GM23338 (cell line): ENCODE measurements at regions not wholly inside any gene's neighbourhood (a gene's known extent, or its start where the extent isn't known, plus 50 kb on each side); places are given as distances from the start of the nearest gene placed in this dataset.

Experiments used
- ATAC-seq: fragments of 200-7000 bp; cut with Tn5 transposase; 3 replicates; pipeline ENCODE4 v1.9.1; 2020
- DNase-seq: peaks from one replicate; pipeline ENCODE4 v3.0.0-alpha.2; 2015; ENCODE audit warnings: low spot score
- H2AFZ ChIP-seq: fragments of 200-600 bp; sonication (generic); 2 replicates; pipeline ENCODE4 v1.8.0; 2016; ENCODE audit warnings: antibody characterized with exemption, mild to moderate bottlenecking, moderate library complexity
- H3F3A ChIP-seq: fragments of 200-600 bp; sonication (generic); replicated peaks from 2 replicates; pipeline ENCODE4 v1.8.0; 2017; ENCODE audit warnings: antibody characterized with exemption, mixed run types, low read depth
- H3K27ac ChIP-seq: fragments of 200-600 bp; sonication (generic); 2 replicates; pipeline ENCODE4 v1.6.1; 2016; ENCODE audit warnings: low read depth
- H3K27me3 ChIP-seq: fragments of 200-600 bp; sonication (generic); 2 replicates; pipeline ENCODE4 v1.8.0; 2016; ENCODE audit warnings: mild to moderate bottlenecking, mixed run types, moderate library complexity; ENCODE audit not compliant: insufficient read depth
- H3K36me3 ChIP-seq: fragments of 200-600 bp; sonication (generic); 2 replicates; pipeline ENCODE4 v1.8.0; 2016; ENCODE audit warnings: mild to moderate bottlenecking; ENCODE audit not compliant: insufficient read depth
- H3K4me1 ChIP-seq: fragments of 200-600 bp; sonication (generic); 2 replicates; pipeline ENCODE4 v1.8.0; 2016; ENCODE audit warnings: mild to moderate bottlenecking, moderate library complexity; ENCODE audit not compliant: insufficient read depth
- H3K4me2 ChIP-seq: fragments of 200-600 bp; sonication (generic); 2 replicates; pipeline ENCODE4 v1.7.1; 2017; ENCODE audit warnings: mixed run types
- H3K4me3 ChIP-seq: fragments of 200-600 bp; sonication (generic); 2 replicates; pipeline ENCODE4 v1.6.1; 2016; ENCODE audit warnings: mixed run types
- H3K79me2 ChIP-seq: fragments of 200-600 bp; sonication (generic); replicated peaks from 2 replicates; pipeline ENCODE4 v1.8.0; 2017; ENCODE audit warnings: mild to moderate bottlenecking; ENCODE audit not compliant: insufficient read depth
- H3K9me2 ChIP-seq: fragments of 200-600 bp; sonication (generic); 2 replicates; pipeline ENCODE4 v1.8.0; 2017; ENCODE audit not compliant: insufficient read depth
- H4K20me1 ChIP-seq: fragments of 200-600 bp; sonication (generic); replicated peaks from 2 replicates; pipeline ENCODE4 v1.8.0; 2017; ENCODE audit warnings: mild to moderate bottlenecking; ENCODE audit not compliant: insufficient read depth
- H3K27ac Mint-ChIP-seq: 2 replicates; pipeline ENCODE4 v1.8.0; 2020; ENCODE audit warnings: inconsistent platforms, mild to moderate bottlenecking, moderate library complexity, mixed read lengths
- H3K27me3 Mint-ChIP-seq: 3 replicates; pipeline ENCODE4 v1.8.0; 2022; ENCODE audit warnings: low read depth, mild to moderate bottlenecking, moderate library complexity, mixed read lengths, inconsistent platforms; ENCODE audit not compliant: insufficient read depth, poor library complexity
- H3K36me3 Mint-ChIP-seq: 3 replicates; pipeline ENCODE4 v1.8.0; 2021; ENCODE audit warnings: low read depth, mild to moderate bottlenecking, inconsistent platforms, moderate library complexity, mixed read lengths
- H3K4me1 Mint-ChIP-seq: 3 replicates; pipeline ENCODE4 v1.8.0; 2020; ENCODE audit warnings: mild to moderate bottlenecking, inconsistent platforms, mixed read lengths
- H3K4me3 Mint-ChIP-seq: 3 replicates; pipeline ENCODE4 v1.8.0; 2021; ENCODE audit warnings: moderate library complexity, mild to moderate bottlenecking, inconsistent platforms, mixed read lengths
- H3K9me3 Mint-ChIP-seq: 3 replicates; pipeline ENCODE4 v1.8.0; 2020; ENCODE audit warnings: moderate library complexity, mild to moderate bottlenecking, inconsistent platforms, mixed read lengths
- CREB1 ChIP-seq: fragments of 250-450 bp; sonication (Bioruptor Pico); IDR thresholded peaks from 2 replicates; pipeline ENCODE4 v1.5.0; 2020; ENCODE audit warnings: low read depth, mild to moderate bottlenecking, moderate library complexity
- CTCF ChIP-seq, 2 experiments: fragments of 200-600 bp in 1 of 2; sonication (generic) in 1 of 2; conservative IDR thresholded peaks; 2 replicates each; pipeline versions ENCODE4 v1.5.1 to v1.6.1; 2016 to 2017; ENCODE audit warnings: antibody characterized with exemption in 2 of 2, low read depth in 2 of 2, mild to moderate bottlenecking in 2 of 2, moderate library complexity in 1 of 2
- EZH2 ChIP-seq: fragments of 200-600 bp; sonication (generic); IDR thresholded peaks from one replicate; pipeline ENCODE4 v1.8.0; 2017; ENCODE audit warnings: antibody characterized with exemption, mild to moderate bottlenecking, low read depth; ENCODE audit not compliant: unreplicated experiment
- EZH2phosphoT487 ChIP-seq: fragments of 200-600 bp; sonication (generic); IDR thresholded peaks from one replicate; pipeline ENCODE4 v1.8.1; 2018; ENCODE audit warnings: antibody characterized with exemption; ENCODE audit not compliant: unreplicated experiment
- JUNB ChIP-seq: IDR thresholded peaks from one replicate; pipeline ENCODE4 v1.6.1; 2016; ENCODE audit warnings: antibody characterized with exemption; ENCODE audit not compliant: unreplicated experiment
- POLR2AphosphoS5 ChIP-seq: IDR thresholded peaks from 2 replicates; pipeline ENCODE4 v1.6.1; 2016; ENCODE audit warnings: antibody characterized with exemption, low read depth
- ZNF462 ChIP-seq: fragments of 250-450 bp; sonication (Bioruptor Pico); IDR thresholded peaks from 2 replicates; pipeline ENCODE4 v1.5.0; 2020; ENCODE audit warnings: mild to moderate bottlenecking, moderate library complexity
- TF ChIP-seq, protein P1 (sequence below): IDR thresholded peaks from 2 replicates; pipeline ENCODE4 v1.6.1; 2016; ENCODE audit warnings: antibody characterized with exemption

DNA sequence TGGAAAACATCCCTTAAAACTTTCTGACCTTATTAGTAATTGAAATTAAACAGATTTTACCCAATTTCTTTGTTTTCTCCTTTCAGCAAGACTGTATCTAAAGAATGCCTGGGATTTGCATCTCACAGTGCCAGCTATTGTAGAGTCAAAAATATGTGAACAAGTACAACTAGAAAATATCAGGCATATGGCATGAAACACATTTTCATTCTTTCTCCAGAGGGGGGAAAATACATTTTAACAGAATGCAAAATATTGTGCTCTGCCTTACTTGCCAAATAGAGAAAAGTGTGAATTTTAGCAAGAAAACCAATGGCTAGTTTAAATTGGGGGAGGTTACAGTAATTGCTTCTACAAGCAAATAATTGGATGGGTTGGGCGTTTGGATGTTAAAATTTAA lies 366.6 kb upstream of the FIGN start (continued):
- no peak for TF ChIP-seq ZNF462 (CRISPR knock-in tag)

DNA sequence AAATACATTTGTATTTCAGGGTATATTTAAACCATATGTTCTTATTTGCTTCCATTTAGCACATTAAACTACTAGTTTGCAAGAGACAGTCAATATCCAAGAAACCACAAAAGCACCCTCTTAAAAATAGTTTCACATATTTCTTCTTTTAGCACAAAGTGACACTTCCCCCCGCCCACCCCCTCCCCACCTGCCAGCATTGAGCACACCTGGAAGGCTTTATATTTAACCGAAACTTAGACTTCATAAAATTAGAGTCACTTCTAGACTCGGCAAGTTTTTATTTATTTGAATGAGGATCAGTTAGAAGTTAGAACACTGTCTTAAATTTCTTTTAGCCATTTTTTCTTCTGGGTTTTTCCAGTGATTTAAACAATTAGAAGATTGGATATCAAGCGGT lies 355.9 kb upstream of the FIGN start:
- no peaks in the 10 kb centered on the region for H3K36me3 ChIP-seq
- H3K79me2 ChIP-seq = no peaks in the 10 kb centered on the region
- no peak overlapping the region for H3K4me2 ChIP-seq
- H3K4me3 ChIP-seq = no peak overlapping the region
- DNase-seq = no peak
- no peaks in the 10 kb centered on the region for H3F3A ChIP-seq
- H3K27ac Mint-ChIP-seq = no peak overlapping the region
- H3K27me3 Mint-ChIP-seq = no peaks in the 10 kb centered on the region
- H3K36me3 Mint-ChIP-seq = no peaks in the 10 kb centered on the region; the same call in 2 of the 3 replicates
- H3K27me3 ChIP-seq = no peaks in the 10 kb centered on the region
- peaks cover under 1% of the 10 kb centered on the region; the same call in 1 of the 2 replicates for H3K4me1 ChIP-seq
- no peak overlapping the region for H2AFZ ChIP-seq
- no peak overlapping the region for H3K4me3 Mint-ChIP-seq
- no peaks in the 10 kb centered on the region for H3K9me3 Mint-ChIP-seq
- ATAC-seq = no peak
- H3K4me1 Mint-ChIP-seq = peaks cover 6% of the 10 kb centered on the region; the same call in 2 of the 3 replicates
- no peak overlapping the region for H3K27ac ChIP-seq
- H3K9me2 ChIP-seq = 0 out of 2 replicates have a peak, but pooled peaks cover 2% of the 10 kb centered on the region
- no peaks in the 10 kb centered on the region for H4K20me1 ChIP-seq
- TF ChIP-seq, protein P1, sequence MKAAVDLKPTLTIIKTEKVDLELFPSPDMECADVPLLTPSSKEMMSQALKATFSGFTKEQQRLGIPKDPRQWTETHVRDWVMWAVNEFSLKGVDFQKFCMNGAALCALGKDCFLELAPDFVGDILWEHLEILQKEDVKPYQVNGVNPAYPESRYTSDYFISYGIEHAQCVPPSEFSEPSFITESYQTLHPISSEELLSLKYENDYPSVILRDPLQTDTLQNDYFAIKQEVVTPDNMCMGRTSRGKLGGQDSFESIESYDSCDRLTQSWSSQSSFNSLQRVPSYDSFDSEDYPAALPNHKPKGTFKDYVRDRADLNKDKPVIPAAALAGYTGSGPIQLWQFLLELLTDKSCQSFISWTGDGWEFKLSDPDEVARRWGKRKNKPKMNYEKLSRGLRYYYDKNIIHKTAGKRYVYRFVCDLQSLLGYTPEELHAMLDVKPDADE = no peak
- TF ChIP-seq EZH2 (no peak), POLR2AphosphoS5 (no peak), JUNB (no peak), CTCF (conservative IDR thresholded peaks at IDR 0.05; ENCODE audit: low read depth in 2 of 2) (no peak), EZH2phosphoT487 (no peak), CREB1 (CRISPR knock-in tag) (no peak)
